Stimulated activated naive CD8-positive, alpha-beta T cell treated with anti-CD3 and anti-CD28 coated beads, Interleukin-15, Interleukin-2, amounts not matched to agents 100 U/mL and 50 U/mL, for 24 hours (primary cell): ENCODE measurements at regions not wholly inside any gene's neighbourhood (a gene's known extent, or its start where the extent isn't known, plus 50 kb on each side); places are given as distances from the start of the nearest gene placed in this dataset.

Source experiments
- ATAC-seq: fragments of 150-1000 bp; cut with Tn5 transposase; one replicate; pipeline ENCODE4 v1.10.0; 2021
- DNase-seq: peaks from one replicate; pipeline ENCODE4 v3.0.0; 2021

DNA sequence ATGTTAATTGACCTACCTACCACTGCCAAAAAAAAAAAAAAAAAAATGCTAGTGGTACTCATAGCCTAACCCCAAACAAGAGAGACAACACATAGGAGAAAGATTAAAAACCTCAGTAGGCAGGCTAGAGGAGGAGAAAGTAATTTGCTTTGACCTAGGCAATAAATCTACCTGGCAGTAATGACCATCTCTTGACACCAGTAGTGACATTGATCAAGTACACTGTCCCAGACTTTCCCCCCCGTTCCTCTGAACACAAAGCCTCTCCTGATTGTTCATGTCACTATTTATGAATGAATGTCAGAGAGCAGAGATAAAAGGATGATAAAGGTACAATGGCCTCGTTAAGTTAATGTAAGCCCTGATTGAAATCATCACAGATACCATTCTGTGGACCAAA is 746.8 kb downstream of the CBLN4 start:
- DNase-seq (no peak), ATAC-seq (no peak)

DNA sequence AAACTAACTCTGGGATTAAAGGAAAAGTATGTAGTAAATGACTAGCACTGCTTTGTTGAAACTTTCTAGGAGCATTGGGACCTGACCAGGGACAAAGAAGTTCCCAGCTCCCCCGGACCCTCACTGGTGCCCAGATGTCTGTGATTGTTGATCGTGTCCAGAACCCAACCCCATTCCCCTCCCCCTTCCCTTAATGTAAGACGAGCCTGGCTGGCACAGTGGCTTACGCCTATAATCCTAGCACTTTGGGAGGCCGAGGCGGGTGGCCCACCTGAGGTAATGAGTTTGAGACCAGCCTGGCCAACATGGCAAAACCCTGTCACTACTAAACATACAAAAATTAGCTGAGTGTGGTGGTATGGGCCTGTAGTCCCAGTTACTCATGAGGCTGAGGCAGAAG is 750.3 kb downstream of the CBLN4 start:
- no peak for ATAC-seq
- DNase-seq: no peak

GRCh38 chr20:55253781-55254180 is 751.5 kb downstream of the CBLN4 start:
- DNase-seq (no peak), ATAC-seq (no peak)

GRCh38 chr20:55252521-55252920 is 752.8 kb downstream of the CBLN4 start:
- DNase-seq (no peak), ATAC-seq (no peak)

GRCh38 chr20:55251170-55251569 is 754.1 kb downstream of the CBLN4 start:
- ATAC-seq (no peak), DNase-seq (no peak)

- DNase-seq: no peak
Measured at GRCh38 chr20:55242853-55243252, 762.5 kb downstream of the CBLN4 start.

DNA sequence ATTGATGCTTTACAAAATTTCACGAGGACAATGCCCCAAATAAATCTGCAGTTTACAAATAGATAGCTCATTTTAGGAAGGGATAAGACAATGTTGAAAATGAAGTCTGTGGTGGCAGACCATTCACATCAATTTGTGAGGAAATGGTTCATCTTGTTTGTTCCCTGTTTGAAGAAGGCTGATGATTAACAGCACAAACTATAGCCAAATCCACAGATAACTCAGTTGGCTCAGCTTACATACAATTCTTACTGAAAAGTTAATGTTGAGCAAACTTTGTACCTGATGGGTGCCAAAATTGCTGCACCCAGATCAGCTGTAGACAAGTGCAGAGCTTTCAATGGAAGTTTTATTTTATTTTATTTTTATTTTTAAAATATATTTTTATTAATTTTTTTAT is 763.9 kb downstream of the DOK5 start:
- DNase-seq: no peak
- no peak for ATAC-seq

More at GRCh38 chr20:55242853-55243252, 762.5 kb downstream of the CBLN4 start:
- ATAC-seq: no peak

DNA sequence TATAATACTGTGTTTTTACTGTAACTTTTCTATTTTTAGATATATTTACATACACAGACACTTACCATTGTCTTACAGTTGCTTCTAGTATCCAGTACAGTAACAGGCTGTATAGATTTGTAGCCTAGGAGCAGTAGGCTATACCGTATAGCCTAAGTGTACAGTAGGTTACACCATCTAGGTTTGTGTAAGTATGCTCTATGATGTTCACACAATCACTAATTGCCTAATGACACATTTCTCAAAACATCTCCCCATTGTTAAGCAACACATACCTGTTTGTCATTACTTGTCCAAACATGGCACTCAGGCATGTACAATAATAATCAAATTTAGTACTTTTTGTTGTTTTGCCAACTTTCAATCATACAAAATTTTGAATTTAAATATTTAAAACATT is 757.3 kb downstream of the DOK5 start:
- ATAC-seq (no peak), DNase-seq (no peak)

GRCh38 chr20:55229451-55229850 is 754.1 kb downstream of the DOK5 start:
- no peak for ATAC-seq
- DNase-seq: no peak

- ATAC-seq: no peak
- no peak for DNase-seq
Measured at GRCh38 chr20:55216525-55217242, 741.3 kb downstream of the DOK5 start.

DNA sequence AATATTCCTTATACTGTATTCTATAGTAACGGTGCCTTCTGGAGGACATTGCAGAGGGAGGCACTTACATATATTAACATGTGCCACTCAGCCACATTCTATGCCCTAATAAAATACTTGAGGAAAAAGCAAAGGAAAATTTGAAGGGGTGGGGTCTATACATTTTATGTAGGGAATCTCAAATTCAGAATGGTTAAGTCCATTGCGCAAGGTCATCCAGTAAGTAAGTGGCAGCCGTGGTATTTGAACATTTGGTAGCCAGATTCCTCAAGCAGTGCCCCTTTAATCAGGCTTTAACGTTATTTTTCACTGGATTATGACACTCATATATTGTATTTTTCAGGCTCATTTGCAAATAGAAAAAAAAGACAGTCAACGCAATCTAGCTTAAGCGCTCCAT is 738.3 kb downstream of the DOK5 start:
- DNase-seq (no peak), ATAC-seq (no peak)

GRCh38 chr20:55211481-55211880 is 736.1 kb downstream of the DOK5 start:
- ATAC-seq: no peak

GRCh38 chr20:55205665-55206064 is 730.3 kb downstream of the DOK5 start:
- ATAC-seq (no peak), DNase-seq (no peak)

More at GRCh38 chr20:55211481-55211880, 736.1 kb downstream of the DOK5 start:
- DNase-seq: no peak

- ATAC-seq (no peak), DNase-seq (no peak)
Measured at GRCh38 chr20:55200317-55200716, 724.9 kb downstream of the DOK5 start.

DNA sequence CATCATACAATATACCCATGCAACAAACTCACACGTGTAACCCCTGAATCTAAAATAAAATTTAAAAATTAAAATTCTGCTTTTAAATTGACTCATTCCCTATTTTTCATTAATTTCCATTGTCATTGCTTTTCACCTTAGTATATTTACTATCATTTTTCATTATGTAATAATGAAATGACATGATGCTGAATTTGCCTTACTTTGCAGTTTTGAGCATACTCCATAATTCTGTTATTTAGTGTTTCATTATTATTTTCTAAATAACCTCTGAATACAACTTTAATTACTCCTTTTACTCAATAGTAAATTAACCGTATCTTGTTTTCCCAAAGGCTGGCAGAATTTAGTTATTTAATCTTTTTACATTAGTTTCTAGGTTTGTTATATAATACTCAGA is 719.6 kb downstream of the DOK5 start:
- ATAC-seq: no peak
- DNase-seq: no peak

GRCh38 chr20:55186228-55186627 is 710.8 kb downstream of the DOK5 start:
- DNase-seq (no peak), ATAC-seq (no peak)

DNA sequence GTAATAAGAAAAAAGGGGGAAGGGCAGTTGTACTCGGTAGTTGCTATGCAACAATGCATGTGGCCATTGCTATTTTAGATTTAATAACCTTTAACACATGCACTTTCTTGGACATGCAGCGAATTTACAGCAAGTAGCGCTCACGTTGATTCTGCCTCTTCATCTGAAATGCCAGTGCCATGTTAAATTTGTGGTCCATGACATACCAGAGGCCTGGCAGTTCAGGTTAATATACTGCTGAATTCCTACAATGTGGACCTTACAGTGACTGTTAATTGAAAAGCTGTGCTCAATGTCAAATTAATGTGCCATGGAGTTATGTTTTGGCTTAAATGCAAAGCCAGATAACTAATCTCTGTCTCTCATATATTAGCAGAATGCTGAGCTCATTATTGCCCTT is 699.7 kb downstream of the DOK5 start:
- DNase-seq (no peak), ATAC-seq (no peak)

GRCh38 chr20:55174635-55175034 is 699.2 kb downstream of the DOK5 start:
- ATAC-seq: no peak

DNA sequence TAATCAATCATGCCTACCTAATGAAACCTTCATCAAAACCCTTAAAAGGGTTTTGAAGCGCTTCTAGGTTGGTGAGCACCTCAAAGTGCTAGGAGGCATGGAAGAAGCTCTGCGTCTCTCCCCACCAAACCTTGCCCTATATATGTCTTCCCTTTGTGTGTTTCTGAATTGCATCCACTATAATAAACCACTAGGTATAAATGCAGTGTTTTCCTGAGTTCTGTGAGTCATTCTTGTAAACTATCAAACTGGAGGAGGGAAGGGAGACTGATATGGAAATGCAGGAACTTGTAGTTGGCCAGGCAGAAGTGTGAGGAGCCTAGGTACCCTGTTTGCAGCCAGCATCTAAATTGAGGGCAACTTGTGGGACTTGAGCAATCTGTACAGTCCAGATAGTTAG is 698.8 kb downstream of the DOK5 start:
- no peak for ATAC-seq
- no peak for DNase-seq

More at GRCh38 chr20:55174635-55175034, 699.2 kb downstream of the DOK5 start:
- no peak for DNase-seq

DNA sequence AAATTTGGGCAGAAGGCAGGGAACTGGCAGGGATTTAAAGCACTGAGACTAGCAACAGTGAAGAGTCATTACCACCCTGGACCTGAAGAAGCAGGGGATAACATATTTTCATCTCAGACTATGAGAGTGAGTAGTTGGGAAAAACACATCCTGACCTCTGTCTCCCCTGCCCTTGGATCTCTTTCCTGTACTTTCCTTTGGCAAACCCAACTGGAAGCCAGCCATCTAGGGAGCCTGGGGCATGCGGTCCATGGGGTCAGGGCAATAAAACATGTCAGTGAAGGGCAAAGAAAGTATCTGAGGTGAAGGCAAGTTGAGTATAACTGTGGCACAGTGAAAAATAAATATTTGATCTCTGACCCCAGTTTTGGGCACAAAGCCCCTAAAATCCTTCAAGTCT is 698.2 kb downstream of the DOK5 start:
- ATAC-seq: no peak
- DNase-seq: no peak

- DNase-seq (no peak), ATAC-seq (no peak)
Measured at GRCh38 chr20:55172310-55173002, 697.1 kb downstream of the DOK5 start.

- no peak for DNase-seq
- no peak for ATAC-seq
Measured at GRCh38 chr20:55166063-55166462, 690.7 kb downstream of the DOK5 start.

GRCh38 chr20:55160996-55161395 is 685.6 kb downstream of the DOK5 start:
- ATAC-seq: no peak
- DNase-seq: no peak

- DNase-seq (no peak), ATAC-seq (no peak)
Measured at GRCh38 chr20:55160037-55160436, 684.6 kb downstream of the DOK5 start.
